22Rv1 (cell line): ENCODE measurements at regions not wholly inside any gene's neighbourhood (a gene's known extent, or its start where the extent isn't known, plus 50 kb on each side); places are given as distances from the start of the nearest gene placed in this dataset.

ENCODE experiments used
- ZFX ChIP-seq: fragments of 450-650 bp; IDR thresholded peaks from 2 replicates; pipeline ENCODE4 v1.6.1; 2017; ENCODE audit warnings: antibody characterized with exemption, borderline replicate concordance
- TF ChIP-seq, protein P1 (sequence below): fragments of 450-650 bp; IDR thresholded peaks from 2 replicates; pipeline ENCODE4 v1.5.1; 2017; ENCODE audit warnings: mild to moderate bottlenecking

DNA sequence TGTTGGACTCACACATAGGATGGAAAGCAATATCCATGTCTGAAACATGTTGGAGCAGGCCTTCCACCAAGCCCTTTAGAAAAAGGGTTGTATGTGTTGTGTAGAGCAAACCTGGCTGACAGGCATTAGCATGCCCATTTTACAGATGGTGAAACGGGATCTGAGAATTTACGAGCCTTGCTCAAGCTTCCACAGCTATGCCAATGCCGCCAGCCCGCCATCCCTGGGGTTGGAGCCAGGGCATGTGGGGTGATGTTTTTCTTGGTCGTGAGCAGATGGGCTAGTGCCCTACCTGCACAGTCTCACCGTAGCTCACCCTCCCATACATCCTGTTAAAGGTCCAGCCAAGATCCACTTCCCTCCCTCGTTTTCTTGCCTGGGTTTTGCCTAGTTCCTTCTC is 97.5 kb upstream of the TLE3 start:
- TF ChIP-seq, protein P1, sequence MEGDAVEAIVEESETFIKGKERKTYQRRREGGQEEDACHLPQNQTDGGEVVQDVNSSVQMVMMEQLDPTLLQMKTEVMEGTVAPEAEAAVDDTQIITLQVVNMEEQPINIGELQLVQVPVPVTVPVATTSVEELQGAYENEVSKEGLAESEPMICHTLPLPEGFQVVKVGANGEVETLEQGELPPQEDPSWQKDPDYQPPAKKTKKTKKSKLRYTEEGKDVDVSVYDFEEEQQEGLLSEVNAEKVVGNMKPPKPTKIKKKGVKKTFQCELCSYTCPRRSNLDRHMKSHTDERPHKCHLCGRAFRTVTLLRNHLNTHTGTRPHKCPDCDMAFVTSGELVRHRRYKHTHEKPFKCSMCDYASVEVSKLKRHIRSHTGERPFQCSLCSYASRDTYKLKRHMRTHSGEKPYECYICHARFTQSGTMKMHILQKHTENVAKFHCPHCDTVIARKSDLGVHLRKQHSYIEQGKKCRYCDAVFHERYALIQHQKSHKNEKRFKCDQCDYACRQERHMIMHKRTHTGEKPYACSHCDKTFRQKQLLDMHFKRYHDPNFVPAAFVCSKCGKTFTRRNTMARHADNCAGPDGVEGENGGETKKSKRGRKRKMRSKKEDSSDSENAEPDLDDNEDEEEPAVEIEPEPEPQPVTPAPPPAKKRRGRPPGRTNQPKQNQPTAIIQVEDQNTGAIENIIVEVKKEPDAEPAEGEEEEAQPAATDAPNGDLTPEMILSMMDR, result no peak
- no peak for TF ChIP-seq ZFX
